ENCODE measurements at regions not wholly inside any gene's neighbourhood (a gene's known extent, or its start where the extent isn't known, plus 50 kb on each side); places are given as distances from the start of the nearest gene placed in this dataset.

GRCh38 chr17:72378414-72379390, 257.9 kb downstream of the SOX9 start:
- no peaks in the 10 kb centered on the region for H3K27me3 ChIP-seq
- H3K4me1 ChIP-seq, result peaks cover 15% of the 10 kb centered on the region
- intact Hi-C loops (cut with DNase I), result no loop called here
- H3K9me3 ChIP-seq, result no peaks in the 10 kb centered on the region
- no peak overlapping the region for H3K27ac ChIP-seq
- no peaks in the 10 kb centered on the region for H3K36me3 ChIP-seq
- DNase-seq (ENCODE audit: extremely low spot score in 2 of 2), result no peak
- no peak for TF ChIP-seq POLR2A (IDR thresholded peaks at IDR 0.05)
- TF ChIP-seq CTCF (IDR thresholded peaks at IDR 0.05), result no peak
- no peak for TF ChIP-seq POLR2AphosphoS5 (IDR thresholded peaks at IDR 0.05; ENCODE audit: insufficient read depth in 1 of 2, low read depth in 1 of 2)
- H3K4me3 ChIP-seq, result no peak overlapping the region

GRCh38 chr17:72379516-72379915, 258.7 kb downstream of the SOX9 start:
- H3K4me1 ChIP-seq, result peaks cover 7% of the 10 kb centered on the region
- TF ChIP-seq POLR2A (IDR thresholded peaks at IDR 0.05) (no peak), CTCF (IDR thresholded peaks at IDR 0.05) (no peak), POLR2AphosphoS5 (IDR thresholded peaks at IDR 0.05; ENCODE audit: insufficient read depth in 1 of 2, low read depth in 1 of 2) (no peak)

GRCh38 chr17:72380120-72380519, 259.3 kb downstream of the SOX9 start:
- Histone ChIP-seq H3K9me3 (no peaks in the 10 kb centered on the region), H3K4me1 (peaks cover 6% of the 10 kb centered on the region), H3K4me3 (no peak overlapping the region), H3K36me3 (no peaks in the 10 kb centered on the region), H3K27me3 (no peaks in the 10 kb centered on the region), H3K27ac (no peak overlapping the region)
- TF ChIP-seq POLR2A (IDR thresholded peaks at IDR 0.05) (no peak), CTCF (IDR thresholded peaks at IDR 0.05) (no peak), POLR2AphosphoS5 (IDR thresholded peaks at IDR 0.05; ENCODE audit: insufficient read depth in 1 of 2, low read depth in 1 of 2) (no peak)
- no peak for DNase-seq (ENCODE audit: extremely low spot score in 2 of 2)
- intact Hi-C loops (cut with DNase I), result no loop called here

More at GRCh38 chr17:72379516-72379915, 258.7 kb downstream of the SOX9 start:
- DNase-seq (ENCODE audit: extremely low spot score in 2 of 2), result no peak
- intact Hi-C loops (cut with DNase I), result no loop called here
- no peaks in the 10 kb centered on the region for H3K27me3 ChIP-seq
- H3K27ac ChIP-seq, result no peak overlapping the region
- H3K36me3 ChIP-seq, result no peaks in the 10 kb centered on the region
- H3K9me3 ChIP-seq, result no peaks in the 10 kb centered on the region
- H3K4me3 ChIP-seq, result no peak overlapping the region

GRCh38 chr17:72380737-72381136, 259.9 kb downstream of the SOX9 start:
- H3K36me3 ChIP-seq, result no peaks in the 10 kb centered on the region
- H3K27ac ChIP-seq, result no peak overlapping the region
- no peaks in the 10 kb centered on the region for H3K27me3 ChIP-seq

More at GRCh38 chr17:72380737-72381136, 259.9 kb downstream of the SOX9 start:
- H3K4me3 ChIP-seq, result no peak overlapping the region
- no peak for DNase-seq (ENCODE audit: extremely low spot score in 2 of 2)
- TF ChIP-seq CTCF (IDR thresholded peaks at IDR 0.05) (no peak), POLR2AphosphoS5 (IDR thresholded peaks at IDR 0.05; ENCODE audit: insufficient read depth in 1 of 2, low read depth in 1 of 2) (no peak), POLR2A (IDR thresholded peaks at IDR 0.05) (no peak)
- H3K9me3 ChIP-seq, result no peaks in the 10 kb centered on the region
- intact Hi-C loops (cut with DNase I), result no loop called here
- peaks cover 6% of the 10 kb centered on the region for H3K4me1 ChIP-seq

Measured in vagina (tissue), 2 donors.